ENCODE measurements at regions not wholly inside any gene's neighbourhood (a gene's known extent, or its start where the extent isn't known, plus 50 kb on each side); places are given as distances from the start of the nearest gene placed in this dataset.

DNA sequence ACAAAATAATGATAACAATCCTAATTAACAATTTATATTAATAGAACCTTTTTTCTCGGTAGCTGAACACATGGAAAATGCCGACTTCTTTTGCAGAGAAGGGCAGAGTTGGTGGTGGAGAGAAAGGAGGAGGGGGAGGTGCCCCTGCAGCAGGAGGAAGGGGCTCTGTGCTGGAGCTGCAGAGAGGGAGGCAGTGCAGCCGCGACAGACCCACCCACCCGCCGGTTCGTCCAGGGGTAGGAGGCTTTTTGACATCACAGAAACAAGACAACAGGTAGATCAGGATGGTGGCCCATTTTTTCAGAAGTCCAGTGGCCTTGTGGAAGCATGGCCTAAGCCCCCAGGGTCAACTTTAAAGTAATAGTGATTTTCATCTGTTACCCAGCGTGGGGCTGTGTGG lies 321.1 kb upstream of the SALL3 start:
- no peak overlapping the region for H3K4me3 ChIP-seq (ENCODE audit: low read depth, low read length)
- no peak overlapping the region for H3K27ac ChIP-seq (ENCODE audit: low read depth, low read length)

GRCh38 chr18:78659057-78659456 lies 320.6 kb upstream of the SALL3 start:
- H3K79me2 ChIP-seq (ENCODE audit: control insufficient read depth, insufficient read depth, low read length, unreplicated experiment): no peaks in the 10 kb centered on the region

More for the DNA sequence above, 321.1 kb upstream of the SALL3 start:
- no peaks in the 10 kb centered on the region for H3K79me2 ChIP-seq (ENCODE audit: control insufficient read depth, insufficient read depth, low read length, unreplicated experiment)
- H2AFZ ChIP-seq (ENCODE audit: low read length, unreplicated experiment): no peak overlapping the region
- no peaks in the 10 kb centered on the region for H3K27me3 ChIP-seq (ENCODE audit: insufficient read depth, low read length)
- no peaks in the 10 kb centered on the region for H3K4me1 ChIP-seq (ENCODE audit: control insufficient read depth, insufficient read depth, low read length, unreplicated experiment)
- H3K36me3 ChIP-seq (ENCODE audit: insufficient read depth, low read length): no peaks in the 10 kb centered on the region

GRCh38 chr18:78659748-78660147 lies 319.9 kb upstream of the SALL3 start:
- H2AFZ ChIP-seq (ENCODE audit: low read length, unreplicated experiment): no peak overlapping the region
- no peaks in the 10 kb centered on the region for H3K4me1 ChIP-seq (ENCODE audit: control insufficient read depth, insufficient read depth, low read length, unreplicated experiment)
- no peaks in the 10 kb centered on the region for H3K27me3 ChIP-seq (ENCODE audit: insufficient read depth, low read length)
- H3K4me3 ChIP-seq (ENCODE audit: low read depth, low read length): no peak overlapping the region
- no peaks in the 10 kb centered on the region for H3K36me3 ChIP-seq (ENCODE audit: insufficient read depth, low read length)
- H3K79me2 ChIP-seq (ENCODE audit: control insufficient read depth, insufficient read depth, low read length, unreplicated experiment): no peaks in the 10 kb centered on the region
- no peak overlapping the region for H3K27ac ChIP-seq (ENCODE audit: low read depth, low read length)

More at GRCh38 chr18:78659057-78659456, 320.6 kb upstream of the SALL3 start:
- H2AFZ ChIP-seq (ENCODE audit: low read length, unreplicated experiment): no peak overlapping the region
- no peak overlapping the region for H3K27ac ChIP-seq (ENCODE audit: low read depth, low read length)
- no peaks in the 10 kb centered on the region for H3K27me3 ChIP-seq (ENCODE audit: insufficient read depth, low read length)
- no peaks in the 10 kb centered on the region for H3K36me3 ChIP-seq (ENCODE audit: insufficient read depth, low read length)
- no peaks in the 10 kb centered on the region for H3K4me1 ChIP-seq (ENCODE audit: control insufficient read depth, insufficient read depth, low read length, unreplicated experiment)
- H3K4me3 ChIP-seq (ENCODE audit: low read depth, low read length): no peak overlapping the region

GRCh38 chr18:78660311-78660710 lies 319.3 kb upstream of the SALL3 start:
- no peaks in the 10 kb centered on the region for H3K79me2 ChIP-seq (ENCODE audit: control insufficient read depth, insufficient read depth, low read length, unreplicated experiment)
- no peak overlapping the region for H3K27ac ChIP-seq (ENCODE audit: low read depth, low read length)
- H3K4me3 ChIP-seq (ENCODE audit: low read depth, low read length): no peak overlapping the region
- H3K36me3 ChIP-seq (ENCODE audit: insufficient read depth, low read length): no peaks in the 10 kb centered on the region
- no peaks in the 10 kb centered on the region for H3K4me1 ChIP-seq (ENCODE audit: control insufficient read depth, insufficient read depth, low read length, unreplicated experiment)
- no peaks in the 10 kb centered on the region for H3K27me3 ChIP-seq (ENCODE audit: insufficient read depth, low read length)
- no peak overlapping the region for H2AFZ ChIP-seq (ENCODE audit: low read length, unreplicated experiment)

DNA sequence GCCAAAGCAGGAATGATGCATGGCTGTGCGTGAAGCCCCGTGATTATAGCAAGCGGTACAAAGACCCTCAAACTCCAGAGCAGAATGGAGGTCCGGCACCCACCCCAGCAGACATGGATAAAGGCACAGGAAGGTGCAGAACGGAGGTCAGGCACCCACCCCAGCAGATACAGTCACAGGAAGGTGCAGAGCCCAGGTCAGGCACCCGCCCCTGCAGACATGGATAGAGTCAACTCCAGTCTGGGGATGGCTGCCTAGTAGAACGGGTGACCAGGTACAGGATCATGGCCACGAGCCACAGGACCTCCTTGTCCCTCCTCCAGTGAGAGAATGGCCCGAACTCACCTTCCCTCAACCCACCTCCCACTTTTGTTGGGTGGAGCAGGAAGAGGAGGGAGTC lies 318.3 kb upstream of the SALL3 start:
- no peak overlapping the region for H2AFZ ChIP-seq (ENCODE audit: low read length, unreplicated experiment)
- H3K36me3 ChIP-seq (ENCODE audit: insufficient read depth, low read length): no peaks in the 10 kb centered on the region
- no peaks in the 10 kb centered on the region for H3K4me1 ChIP-seq (ENCODE audit: control insufficient read depth, insufficient read depth, low read length, unreplicated experiment)
- no peak overlapping the region for H3K4me3 ChIP-seq (ENCODE audit: low read depth, low read length)
- no peaks in the 10 kb centered on the region for H3K27me3 ChIP-seq (ENCODE audit: insufficient read depth, low read length)
- no peaks in the 10 kb centered on the region for H3K79me2 ChIP-seq (ENCODE audit: control insufficient read depth, insufficient read depth, low read length, unreplicated experiment)
- H3K27ac ChIP-seq (ENCODE audit: low read depth, low read length): no peak overlapping the region

GRCh38 chr18:78662879-78663278 lies 316.7 kb upstream of the SALL3 start:
- Histone ChIP-seq H3K27me3 (ENCODE audit: insufficient read depth, low read length) (no peaks in the 10 kb centered on the region), H3K27ac (ENCODE audit: low read depth, low read length) (no peak overlapping the region), H3K4me3 (ENCODE audit: low read depth, low read length) (no peak overlapping the region), H3K36me3 (ENCODE audit: insufficient read depth, low read length) (no peaks in the 10 kb centered on the region), H3K79me2 (ENCODE audit: control insufficient read depth, insufficient read depth, low read length, unreplicated experiment) (no peaks in the 10 kb centered on the region), H3K4me1 (ENCODE audit: control insufficient read depth, insufficient read depth, low read length, unreplicated experiment) (no peaks in the 10 kb centered on the region), H2AFZ (ENCODE audit: low read length, unreplicated experiment) (no peak overlapping the region)

GRCh38 chr18:78664048-78664447 lies 315.6 kb upstream of the SALL3 start:
- Histone ChIP-seq H3K27ac (ENCODE audit: low read depth, low read length) (no peak overlapping the region), H3K36me3 (ENCODE audit: insufficient read depth, low read length) (no peaks in the 10 kb centered on the region), H3K79me2 (ENCODE audit: control insufficient read depth, insufficient read depth, low read length, unreplicated experiment) (no peaks in the 10 kb centered on the region), H2AFZ (ENCODE audit: low read length, unreplicated experiment) (no peak overlapping the region), H3K4me1 (ENCODE audit: control insufficient read depth, insufficient read depth, low read length, unreplicated experiment) (no peaks in the 10 kb centered on the region), H3K27me3 (ENCODE audit: insufficient read depth, low read length) (no peaks in the 10 kb centered on the region), H3K4me3 (ENCODE audit: low read depth, low read length) (no peak overlapping the region)

DNA sequence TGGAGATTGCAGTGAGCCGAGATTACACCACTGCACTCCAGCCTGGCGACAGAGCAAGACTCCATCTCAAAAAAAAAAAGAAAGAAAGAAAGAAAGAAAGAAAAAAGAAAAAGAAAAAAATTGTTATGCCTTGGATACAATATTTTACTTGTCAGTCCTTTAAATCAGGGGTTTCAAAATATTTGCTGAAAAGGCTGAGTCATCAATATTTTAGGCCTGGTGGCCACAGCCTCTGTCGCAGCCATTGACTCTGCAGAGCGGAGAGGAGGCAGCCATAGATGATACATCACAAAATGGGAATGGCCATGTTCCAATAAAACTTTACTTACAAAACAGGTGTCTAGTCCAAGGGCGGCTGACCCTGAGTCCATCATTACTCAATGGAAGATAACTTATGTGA lies 314.8 kb upstream of the SALL3 start:
- no peaks in the 10 kb centered on the region for H3K4me1 ChIP-seq (ENCODE audit: control insufficient read depth, insufficient read depth, low read length, unreplicated experiment)
- H2AFZ ChIP-seq (ENCODE audit: low read length, unreplicated experiment): no peak overlapping the region
- H3K36me3 ChIP-seq (ENCODE audit: insufficient read depth, low read length): no peaks in the 10 kb centered on the region
- H3K27ac ChIP-seq (ENCODE audit: low read depth, low read length): no peak overlapping the region
- no peak overlapping the region for H3K4me3 ChIP-seq (ENCODE audit: low read depth, low read length)
- H3K27me3 ChIP-seq (ENCODE audit: insufficient read depth, low read length): no peaks in the 10 kb centered on the region
- no peaks in the 10 kb centered on the region for H3K79me2 ChIP-seq (ENCODE audit: control insufficient read depth, insufficient read depth, low read length, unreplicated experiment)

DNA sequence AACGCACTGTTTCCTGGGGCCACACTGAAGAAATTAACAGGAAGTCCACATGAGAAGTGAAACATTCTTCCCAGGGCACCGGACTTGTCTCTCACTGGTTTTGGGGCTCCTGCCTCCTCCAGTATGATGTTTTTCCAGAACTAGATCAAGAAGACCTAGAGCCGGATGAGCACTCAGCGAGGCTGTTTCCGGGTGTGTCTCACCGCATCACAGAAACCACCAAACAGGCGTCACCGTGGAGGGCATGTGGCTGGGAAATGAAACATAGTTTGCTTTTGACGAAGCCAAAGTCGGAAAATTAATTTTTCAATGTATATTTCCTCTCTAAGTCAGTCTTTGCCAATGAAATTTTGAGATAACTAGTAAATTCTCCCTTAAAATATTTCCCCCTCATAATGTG lies 314.0 kb upstream of the SALL3 start:
- Histone ChIP-seq H2AFZ (ENCODE audit: low read length, unreplicated experiment) (no peak overlapping the region), H3K27me3 (ENCODE audit: insufficient read depth, low read length) (no peaks in the 10 kb centered on the region), H3K79me2 (ENCODE audit: control insufficient read depth, insufficient read depth, low read length, unreplicated experiment) (no peaks in the 10 kb centered on the region), H3K4me1 (ENCODE audit: control insufficient read depth, insufficient read depth, low read length, unreplicated experiment) (no peaks in the 10 kb centered on the region), H3K4me3 (ENCODE audit: low read depth, low read length) (no peak overlapping the region), H3K27ac (ENCODE audit: low read depth, low read length) (no peak overlapping the region), H3K36me3 (ENCODE audit: insufficient read depth, low read length) (no peaks in the 10 kb centered on the region)

- Histone ChIP-seq H3K36me3 (ENCODE audit: insufficient read depth, low read length) (no peaks in the 10 kb centered on the region), H3K27me3 (ENCODE audit: insufficient read depth, low read length) (no peaks in the 10 kb centered on the region), H3K4me3 (ENCODE audit: low read depth, low read length) (no peak overlapping the region), H3K79me2 (ENCODE audit: control insufficient read depth, insufficient read depth, low read length, unreplicated experiment) (no peaks in the 10 kb centered on the region), H2AFZ (ENCODE audit: low read length, unreplicated experiment) (no peak overlapping the region), H3K4me1 (ENCODE audit: control insufficient read depth, insufficient read depth, low read length, unreplicated experiment) (no peaks in the 10 kb centered on the region), H3K27ac (ENCODE audit: low read depth, low read length) (no peak overlapping the region)
Observed at GRCh38 chr18:78666666-78667335, 312.8 kb upstream of the SALL3 start.

DNA sequence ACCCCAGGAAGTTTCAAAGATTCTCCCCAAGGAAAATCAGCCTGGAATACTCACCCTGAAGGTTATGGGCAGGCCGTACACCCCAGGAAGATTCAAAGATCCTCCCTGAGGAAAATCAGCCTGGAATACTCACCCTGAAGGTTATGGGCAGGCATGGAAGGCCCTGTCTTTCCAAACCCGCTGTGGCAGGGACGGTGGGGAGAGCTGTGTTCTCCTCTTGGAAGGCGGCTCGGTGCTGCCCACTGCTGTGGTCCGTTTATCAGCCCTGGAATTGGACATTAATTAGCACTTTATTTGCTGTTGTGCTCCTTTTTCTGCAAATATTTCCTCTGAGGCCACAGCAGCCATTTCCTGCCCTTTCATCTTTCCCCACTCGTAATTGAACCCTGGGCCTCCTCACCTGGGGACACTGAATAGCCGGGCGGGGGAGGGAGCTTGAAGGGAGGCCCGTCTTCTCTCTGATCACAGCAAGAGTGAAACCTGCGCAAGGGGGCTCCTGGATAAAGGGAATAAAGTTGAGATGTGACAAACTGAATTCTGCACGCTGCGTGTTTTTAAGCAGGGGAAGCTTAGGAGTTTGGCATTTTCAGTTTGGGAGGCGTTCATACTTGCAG lies 308.7 kb upstream of the SALL3 start:
- Histone ChIP-seq H2AFZ (ENCODE audit: low read length, unreplicated experiment) (no peak overlapping the region), H3K36me3 (ENCODE audit: insufficient read depth, low read length) (no peaks in the 10 kb centered on the region), H3K4me3 (ENCODE audit: low read depth, low read length) (no peak overlapping the region), H3K4me1 (ENCODE audit: control insufficient read depth, insufficient read depth, low read length, unreplicated experiment) (no peaks in the 10 kb centered on the region), H3K79me2 (ENCODE audit: control insufficient read depth, insufficient read depth, low read length, unreplicated experiment) (no peaks in the 10 kb centered on the region), H3K27ac (ENCODE audit: low read depth, low read length) (no peak overlapping the region), H3K27me3 (ENCODE audit: insufficient read depth, low read length) (no peaks in the 10 kb centered on the region)
